OCI-LY7 (cell line): ENCODE measurements at regions not wholly inside any gene's neighbourhood (a gene's known extent, or its start where the extent isn't known, plus 50 kb on each side); places are given as distances from the start of the nearest gene placed in this dataset.

Source experiments
- BruUV-seq: library from RNA; stranded (reverse); fragments of 400-500 nt; replicated peaks from 2 replicates; lab custom pipeline; 2021; lab: Mats Ljungman, UMichigan
- CTCF ChIA-PET: fragments of 300-600 bp; sonication (Branson Sonifier 250); formaldehyde crosslinking; loops from one replicate; lab custom pipeline; 2022; ENCODE audit warnings: antibody characterized with exemption; ENCODE audit not compliant: unreplicated experiment; lab: Charles Lee
- POLR2A ChIA-PET: fragments of 300-600 bp; sonication (Branson Sonifier 250); formaldehyde crosslinking; loops from one replicate; lab custom pipeline; 2022; ENCODE audit warnings: antibody characterized with exemption; lab: Charles Lee
- DNase-seq: peaks from one replicate; pipeline ENCODE4 v3.0.0-alpha.2; 2015; ENCODE audit warnings: low spot score
- H2AFZ ChIP-seq: fragments of 200-600 bp; sonication (generic), shearing (Covaris generic); 2 replicates; pipeline ENCODE4 v1.6.1; 2014; ENCODE audit warnings: mild to moderate bottlenecking, antibody characterized with exemption, low read length, moderate library complexity
- H3K27ac ChIP-seq: fragments of 200-600 bp; sonication (generic); 2 replicates; pipeline ENCODE4 v1.5.1; 2014; ENCODE audit warnings: mixed run types, low read depth, mild to moderate bottlenecking, moderate library complexity, low read length, inconsistent platforms; ENCODE audit not compliant: poor library complexity, severe bottlenecking
- H3K36me3 ChIP-seq: fragments of 200-600 bp; sonication (generic); 2 replicates; pipeline ENCODE4 v1.6.1; 2014; ENCODE audit warnings: mild to moderate bottlenecking, antibody characterized with exemption, low read length, moderate library complexity, mixed read lengths; ENCODE audit not compliant: insufficient read depth
- H3K4me1 ChIP-seq: fragments of 200-600 bp; sonication (generic); 2 replicates; pipeline ENCODE4 v1.5.1; 2014; ENCODE audit warnings: mild to moderate bottlenecking, low read length; ENCODE audit not compliant: insufficient read depth, poor library complexity, severe bottlenecking
- H3K4me2 ChIP-seq: fragments of 200-600 bp; sonication (generic); 2 replicates; pipeline ENCODE4 v1.6.1; 2014; ENCODE audit warnings: mild to moderate bottlenecking, low read length
- H3K4me3 ChIP-seq: fragments of 200-600 bp; sonication (generic); 2 replicates; pipeline ENCODE4 v1.5.1; 2014; ENCODE audit warnings: mild to moderate bottlenecking, low read depth, low read length; ENCODE audit not compliant: poor library complexity, severe bottlenecking
- H3K79me2 ChIP-seq: fragments of 200-600 bp; sonication (generic); 2 replicates; pipeline ENCODE4 v1.6.1; 2016; ENCODE audit warnings: low read depth, mild to moderate bottlenecking, low read length, moderate library complexity, mixed read lengths; ENCODE audit not compliant: insufficient read depth
- H3K9me2 ChIP-seq: fragments of 200-600 bp; sonication (generic); 2 replicates; pipeline ENCODE4 v1.6.1; 2016; ENCODE audit warnings: mild to moderate bottlenecking, low read length, mixed read lengths; ENCODE audit not compliant: insufficient read depth
- H3K9me3 ChIP-seq: fragments of 200-600 bp; sonication (generic); 2 replicates; pipeline ENCODE4 v1.6.1; 2014; ENCODE audit warnings: mild to moderate bottlenecking, mixed run types, low read length, mixed read lengths
- H4K20me1 ChIP-seq: fragments of 200-600 bp; sonication (generic); 2 replicates; pipeline ENCODE4 v1.6.1; 2014; ENCODE audit warnings: mild to moderate bottlenecking, antibody characterized with exemption, low read length, moderate library complexity, mixed read lengths; ENCODE audit not compliant: insufficient read depth
- EZH2phosphoT487 ChIP-seq: fragments of 200-600 bp; sonication (generic); IDR thresholded peaks from 2 replicates; pipeline ENCODE4 v1.6.1; 2018; ENCODE audit warnings: low read depth, borderline replicate concordance, mild to moderate bottlenecking, mixed run types, antibody characterized with exemption, low read length, moderate library complexity, mixed read lengths
- intact Hi-C: fragments of 100-400 bp; cut with micrococcal nuclease; formaldehyde crosslinking; loops from one replicate; pipeline ENCODE4 v1.10.0; 2022; ENCODE audit not compliant: unreplicated experiment
- TF ChIP-seq, protein P1 (sequence below): fragments of 200-600 bp; sonication (generic); conservative IDR thresholded peaks from 2 replicates; pipeline ENCODE4 v1.5.1; 2014; ENCODE audit warnings: mild to moderate bottlenecking, antibody characterized with exemption, low read length, moderate library complexity, mixed read lengths

GRCh38 chr3:180181387-180181786 is 144.7 kb upstream of the PEX5L start:
- intact Hi-C loops: no loop called here
- Histone ChIP-seq H3K4me3 (no peak overlapping the region), H3K9me3 (no peaks in the 10 kb centered on the region), H3K79me2 (no peaks in the 10 kb centered on the region), H3K9me2 (no peaks in the 10 kb centered on the region), H2AFZ (no peak overlapping the region), H3K36me3 (no peaks in the 10 kb centered on the region), H3K27ac (no peak overlapping the region), H4K20me1 (no peaks in the 10 kb centered on the region), H3K4me2 (no peak overlapping the region), H3K4me1 (no peaks in the 10 kb centered on the region)
- ChIA-PET POLR2A (no interaction called here), CTCF (no interaction called here)
- no TSS peak for BruUV-seq
- no peak for DNase-seq
- TF ChIP-seq, protein P1, sequence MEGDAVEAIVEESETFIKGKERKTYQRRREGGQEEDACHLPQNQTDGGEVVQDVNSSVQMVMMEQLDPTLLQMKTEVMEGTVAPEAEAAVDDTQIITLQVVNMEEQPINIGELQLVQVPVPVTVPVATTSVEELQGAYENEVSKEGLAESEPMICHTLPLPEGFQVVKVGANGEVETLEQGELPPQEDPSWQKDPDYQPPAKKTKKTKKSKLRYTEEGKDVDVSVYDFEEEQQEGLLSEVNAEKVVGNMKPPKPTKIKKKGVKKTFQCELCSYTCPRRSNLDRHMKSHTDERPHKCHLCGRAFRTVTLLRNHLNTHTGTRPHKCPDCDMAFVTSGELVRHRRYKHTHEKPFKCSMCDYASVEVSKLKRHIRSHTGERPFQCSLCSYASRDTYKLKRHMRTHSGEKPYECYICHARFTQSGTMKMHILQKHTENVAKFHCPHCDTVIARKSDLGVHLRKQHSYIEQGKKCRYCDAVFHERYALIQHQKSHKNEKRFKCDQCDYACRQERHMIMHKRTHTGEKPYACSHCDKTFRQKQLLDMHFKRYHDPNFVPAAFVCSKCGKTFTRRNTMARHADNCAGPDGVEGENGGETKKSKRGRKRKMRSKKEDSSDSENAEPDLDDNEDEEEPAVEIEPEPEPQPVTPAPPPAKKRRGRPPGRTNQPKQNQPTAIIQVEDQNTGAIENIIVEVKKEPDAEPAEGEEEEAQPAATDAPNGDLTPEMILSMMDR: no peak
- no peak for TF ChIP-seq EZH2phosphoT487

DNA sequence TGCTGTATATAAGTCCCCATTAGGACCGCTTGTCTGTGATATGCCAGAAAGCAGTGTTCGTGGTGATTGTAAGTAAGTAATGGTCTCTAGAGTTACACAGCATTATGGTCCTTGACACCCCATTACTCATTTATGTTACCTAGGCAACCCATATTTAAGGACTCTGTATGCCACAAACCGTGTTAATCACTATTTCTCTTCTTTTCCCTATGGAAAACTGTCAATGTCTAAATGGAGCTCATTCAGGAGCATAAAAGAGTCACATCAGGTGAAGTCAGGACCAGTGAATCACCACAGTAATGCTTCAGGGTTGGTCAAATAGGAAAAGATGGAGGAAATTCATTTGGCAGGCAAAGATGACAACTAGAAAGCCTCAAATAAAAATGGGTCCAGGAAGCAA is 146.6 kb upstream of the PEX5L start:
- H4K20me1 ChIP-seq: no peaks in the 10 kb centered on the region
- TF ChIP-seq, protein P1: no peak
- no peak for TF ChIP-seq EZH2phosphoT487
- no peaks in the 10 kb centered on the region for H3K9me3 ChIP-seq

GRCh38 chr3:180184816-180185215 is 148.1 kb upstream of the PEX5L start:
- Histone ChIP-seq H4K20me1 (no peaks in the 10 kb centered on the region), H3K4me2 (no peak overlapping the region), H3K9me2 (no peaks in the 10 kb centered on the region), H3K4me3 (no peak overlapping the region), H2AFZ (no peak overlapping the region), H3K36me3 (no peaks in the 10 kb centered on the region), H3K79me2 (no peaks in the 10 kb centered on the region), H3K9me3 (no peaks in the 10 kb centered on the region), H3K27ac (no peak overlapping the region), H3K4me1 (no peaks in the 10 kb centered on the region)
- POLR2A ChIA-PET: interaction anchor here (0.5 kb wide), 1 partner anchor 1585 kb away, joined by 3 read pairs; no protein-coding TSS in a partner anchor
- BruUV-seq: no TSS peak
- intact Hi-C loops: no loop called here
- CTCF ChIA-PET: no interaction called here
- TF ChIP-seq EZH2phosphoT487: no peak
- TF ChIP-seq, protein P1: no peak
- DNase-seq: no peak

More for the DNA sequence above, 146.6 kb upstream of the PEX5L start:
- intact Hi-C loops: no loop called here
- Histone ChIP-seq H3K27ac (no peak overlapping the region), H3K4me1 (no peaks in the 10 kb centered on the region), H3K4me3 (no peak overlapping the region), H2AFZ (no peak overlapping the region), H3K36me3 (no peaks in the 10 kb centered on the region), H3K9me2 (no peaks in the 10 kb centered on the region), H3K4me2 (no peak overlapping the region), H3K79me2 (no peaks in the 10 kb centered on the region)
- POLR2A ChIA-PET: interaction anchor here (0.6 kb wide), 1 partner anchor 35 kb away, joined by 3 read pairs; no protein-coding TSS in a partner anchor
- CTCF ChIA-PET: no interaction called here
- DNase-seq: no peak
- no TSS peak for BruUV-seq
